Omental fat pad (tissue), 3 donors: ENCODE measurements at regions not wholly inside any gene's neighbourhood (a gene's known extent, or its start where the extent isn't known, plus 50 kb on each side); places are given as distances from the start of the nearest gene placed in this dataset.

Experiments
- ATAC-seq: fragments of 150-250 bp; one replicate; pipeline ENCODE4 v1.9.1; 2016; ENCODE audit warnings: mild to moderate bottlenecking, moderate library complexity; ENCODE audit not compliant: low FRiP score
- DNase-seq: peaks from one replicate; pipeline ENCODE4 v3.0.0-alpha.2; 2019; ENCODE audit warnings: low spot score
- TF ChIP-seq, protein P1 (sequence below), 3 donors: fragments of 450-650 bp; IDR thresholded peaks; one replicate each; pipeline ENCODE4 v1.5.1; 2016 to 2017; ENCODE audit warnings: antibody characterized with exemption in 3 of 3, mild to moderate bottlenecking in 3 of 3, moderate library complexity in 2 of 3

DNA sequence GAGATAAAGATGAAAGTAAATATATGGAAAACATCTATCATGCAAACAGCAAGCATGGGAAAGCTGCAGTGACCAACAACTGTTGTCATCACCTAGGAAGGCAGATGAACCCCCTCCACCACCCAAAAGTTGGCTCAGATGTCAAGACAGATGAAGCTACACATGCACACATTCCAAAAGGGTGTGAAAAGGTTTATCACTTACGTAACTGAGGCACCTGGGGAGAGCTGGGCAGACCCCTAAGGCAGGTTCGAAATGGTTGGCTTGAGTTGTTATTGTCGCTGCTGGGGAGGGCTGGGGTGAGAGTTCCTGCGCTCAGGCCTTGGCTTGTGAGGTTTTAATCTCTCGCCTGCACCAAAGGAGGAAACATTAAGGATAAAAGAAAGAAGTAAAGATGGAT, 355.1 kb upstream of the CHRM3 start:
- ATAC-seq = no peak
- TF ChIP-seq, protein P1, sequence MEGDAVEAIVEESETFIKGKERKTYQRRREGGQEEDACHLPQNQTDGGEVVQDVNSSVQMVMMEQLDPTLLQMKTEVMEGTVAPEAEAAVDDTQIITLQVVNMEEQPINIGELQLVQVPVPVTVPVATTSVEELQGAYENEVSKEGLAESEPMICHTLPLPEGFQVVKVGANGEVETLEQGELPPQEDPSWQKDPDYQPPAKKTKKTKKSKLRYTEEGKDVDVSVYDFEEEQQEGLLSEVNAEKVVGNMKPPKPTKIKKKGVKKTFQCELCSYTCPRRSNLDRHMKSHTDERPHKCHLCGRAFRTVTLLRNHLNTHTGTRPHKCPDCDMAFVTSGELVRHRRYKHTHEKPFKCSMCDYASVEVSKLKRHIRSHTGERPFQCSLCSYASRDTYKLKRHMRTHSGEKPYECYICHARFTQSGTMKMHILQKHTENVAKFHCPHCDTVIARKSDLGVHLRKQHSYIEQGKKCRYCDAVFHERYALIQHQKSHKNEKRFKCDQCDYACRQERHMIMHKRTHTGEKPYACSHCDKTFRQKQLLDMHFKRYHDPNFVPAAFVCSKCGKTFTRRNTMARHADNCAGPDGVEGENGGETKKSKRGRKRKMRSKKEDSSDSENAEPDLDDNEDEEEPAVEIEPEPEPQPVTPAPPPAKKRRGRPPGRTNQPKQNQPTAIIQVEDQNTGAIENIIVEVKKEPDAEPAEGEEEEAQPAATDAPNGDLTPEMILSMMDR (IDR thresholded peaks at IDR 0.05) = no peak
- DNase-seq = no peak

- TF ChIP-seq, protein P1 (IDR thresholded peaks at IDR 0.05) = no peak
- ATAC-seq (no peak), DNase-seq (no peak)
Measured at GRCh38 chr1:239025997-239026694, 360.2 kb upstream of the CHRM3 start.

DNA sequence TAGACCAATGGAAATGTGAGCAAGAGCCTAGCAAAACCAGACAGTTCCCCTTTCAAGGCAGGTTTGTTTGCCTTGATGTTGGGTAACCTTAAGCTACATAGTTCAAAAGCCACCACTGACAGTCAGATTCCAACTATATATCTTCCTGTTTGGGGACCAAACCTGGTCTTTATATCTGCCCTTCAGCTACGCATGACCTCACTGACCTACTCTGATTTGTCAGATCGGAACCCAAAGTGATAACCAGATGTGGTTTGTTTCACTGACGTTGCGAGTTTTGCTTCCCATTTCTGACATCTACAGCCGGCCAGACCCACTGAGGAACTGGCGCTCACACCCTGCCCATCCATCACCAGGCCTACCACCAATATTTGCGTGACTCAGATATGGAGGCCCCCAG, 361.1 kb upstream of the CHRM3 start:
- DNase-seq = no peak
- TF ChIP-seq, protein P1 (IDR thresholded peaks at IDR 0.05) = no peak
- no peak for ATAC-seq

DNA sequence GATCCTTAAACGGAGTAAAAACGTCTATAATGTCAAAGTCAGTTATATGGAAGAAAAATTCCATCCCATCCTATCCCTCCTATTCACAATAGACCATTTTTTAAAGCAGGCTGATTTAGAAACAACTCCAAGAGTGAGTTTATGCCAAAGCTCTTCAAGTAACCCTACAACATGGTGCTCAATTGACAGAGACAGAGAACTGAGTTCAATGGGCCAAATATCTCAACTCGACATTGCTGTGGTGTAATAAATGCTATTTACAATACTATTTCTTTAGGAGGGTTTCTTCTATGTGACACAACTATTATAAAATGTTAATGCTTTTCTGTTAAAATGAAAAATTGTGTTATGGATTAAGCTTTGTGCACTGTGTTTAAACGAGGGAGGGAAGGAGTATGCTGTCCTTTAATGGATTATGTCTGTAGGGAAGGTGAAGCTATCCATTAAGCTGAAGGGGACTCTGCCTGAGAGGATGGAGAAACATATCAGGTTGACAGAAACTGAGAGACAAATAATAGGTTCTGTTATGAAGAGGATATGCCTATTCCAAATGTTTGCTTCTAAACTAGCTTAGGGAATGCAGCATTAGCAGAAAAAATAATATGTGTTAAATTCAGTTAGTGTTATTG, 362.5 kb upstream of the CHRM3 start:
- ATAC-seq = no peak
- TF ChIP-seq, protein P1 (IDR thresholded peaks at IDR 0.05) = no peak

DNA sequence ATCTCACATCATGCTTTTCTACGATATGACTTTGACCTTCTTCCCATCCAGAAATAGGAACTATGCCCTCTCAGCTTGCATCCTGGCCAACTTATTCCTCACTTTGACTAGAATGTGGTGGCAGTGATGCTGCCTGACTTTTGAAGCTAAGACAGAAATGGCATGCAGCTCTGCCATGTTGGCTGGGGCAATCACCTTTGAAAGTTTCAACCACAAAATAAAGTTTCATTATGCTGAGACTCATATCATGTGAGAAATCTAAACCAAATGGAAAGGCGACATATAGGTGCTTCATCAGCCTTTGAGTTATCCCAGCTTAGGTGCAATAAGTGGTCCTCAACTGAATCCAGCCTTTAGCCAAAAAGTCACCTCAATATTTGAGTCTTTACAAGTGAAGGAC, 370.0 kb upstream of the CHRM3 start:
- TF ChIP-seq, protein P1 (IDR thresholded peaks at IDR 0.05) = no peak
- ATAC-seq (no peak), DNase-seq (no peak)

More for the DNA sequence above, 362.5 kb upstream of the CHRM3 start:
- no peak for DNase-seq

DNA sequence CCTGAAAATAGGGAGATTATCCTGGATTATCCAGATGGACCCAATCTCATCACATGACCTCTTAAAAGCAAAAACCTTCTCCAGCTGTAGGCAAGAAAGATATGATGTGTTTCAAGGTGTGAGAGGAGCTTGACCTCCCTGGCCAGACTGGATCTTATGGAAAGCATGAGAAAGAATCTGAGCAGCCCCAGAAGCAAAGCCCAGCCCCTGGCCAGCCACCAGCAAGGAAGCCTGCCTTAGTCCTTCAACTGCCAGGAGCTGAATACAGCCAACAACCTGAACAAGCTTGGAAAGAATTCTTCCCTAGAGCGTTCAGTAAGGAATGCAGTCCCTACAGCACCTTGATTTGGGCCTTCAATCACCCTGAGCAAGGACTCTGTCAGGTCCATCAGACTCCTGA, 375.0 kb upstream of the CHRM3 start:
- no peak for DNase-seq
- TF ChIP-seq, protein P1 (IDR thresholded peaks at IDR 0.05) = no peak
- ATAC-seq = no peak

DNA sequence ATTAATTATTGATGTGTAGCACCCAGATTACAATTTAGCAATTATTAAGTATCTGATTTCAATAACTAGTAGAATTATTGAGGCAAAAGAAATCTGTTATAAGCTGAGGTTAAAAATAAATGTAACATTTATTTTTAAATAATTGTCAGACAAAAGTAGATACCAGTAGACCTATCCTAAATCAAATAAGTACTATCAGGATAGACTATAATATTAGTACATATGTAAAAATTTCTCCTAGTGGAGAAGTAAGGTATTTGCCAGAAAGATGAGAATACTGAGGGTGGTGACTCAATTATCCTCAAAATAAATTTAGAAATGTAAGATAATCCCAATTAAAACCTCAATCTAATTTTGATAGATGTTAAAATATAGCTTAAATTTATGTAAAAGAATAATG, 377.8 kb upstream of the CHRM3 start:
- DNase-seq (no peak), ATAC-seq (no peak)
- TF ChIP-seq, protein P1 (IDR thresholded peaks at IDR 0.05) = no peak
